Psoas muscle (tissue), 7 donors: ENCODE measurements at regions not wholly inside any gene's neighbourhood (a gene's known extent, or its start where the extent isn't known, plus 50 kb on each side); places are given as distances from the start of the nearest gene placed in this dataset.

Experiments used
- ATAC-seq, 4 donors: fragments of 200-7000 bp; cut with Tn5 transposase; one replicate each; pipeline ENCODE4 v1.9.1; 2020; ENCODE audit warnings: moderate library complexity in 3 of 4, mild to moderate bottlenecking in 2 of 4
- DNase-seq, 2 donors: peaks; one replicate each; pipeline ENCODE4 v3.0.0-alpha.2; 2020
- H3K27ac ChIP-seq: fragments of 200-600 bp; one replicate; pipeline ENCODE4 v1.8.0; 2022
- H3K27me3 ChIP-seq, 3 donors: fragments of 200-600 bp in 1 of 3; one replicate each; pipeline versions ENCODE4 v1.6.1 to v1.8.0; 2013 to 2022; ENCODE audit warnings: low read length in 2 of 3, mild to moderate bottlenecking in 2 of 3, moderate library complexity in 1 of 3; ENCODE audit not compliant: insufficient read depth in 3 of 3
- H3K36me3 ChIP-seq, 2 donors: fragments of 200-600 bp in 1 of 2; one replicate each; pipeline versions ENCODE4 v1.6.1 to v1.8.0; 2013 to 2022; ENCODE audit warnings: low read depth in 1 of 2, mild to moderate bottlenecking in 1 of 2, moderate library complexity in 1 of 2; ENCODE audit not compliant: insufficient read depth in 1 of 2
- H3K4me1 ChIP-seq: fragments of 200-600 bp; one replicate; pipeline ENCODE4 v1.8.0; 2022
- H3K4me3 ChIP-seq: fragments of 200-600 bp; one replicate; pipeline ENCODE4 v1.8.0; 2022; ENCODE audit warnings: mild to moderate bottlenecking
- H3K9me3 ChIP-seq: fragments of 200-600 bp; one replicate; pipeline ENCODE4 v1.8.0; 2022
- CTCF ChIP-seq: fragments of 200-600 bp; IDR thresholded peaks from one replicate; pipeline ENCODE4 v1.8.0; 2022; ENCODE audit warnings: antibody characterized with exemption
- WGBS, 3 donors: extraction: QIAGEN DNeasy Blood & Tissue Kit; methylation state at CpG; one replicate each; pipeline versions ENCODE4 v1.1.6 to v1.1.7; 2013; 5-methylcytosine and 5-hydroxymethylcytosine counted together
- intact Hi-C, 2 donors: fragments of 100-400 bp; cut with DNase I; formaldehyde crosslinking; loops; one replicate each; pipeline versions ENCODE4 v1.11.0 to v1.14.2; 2022
- donor health status: healthy with polysubstance abuse.
- donor health status: DM: no; HTN: no; CAD: no; lungs with moderate emphysema.
- donor health status: Bipolar disorder and iron deficiency.
- donor health status: healthy.
- donor health status: DM: yes; HTN: yes; CAD: no.
- donor health status: DM: no; HTN: no; CAD: no.
- donor health status: DM: yes; HTN: yes; CAD: no.

- DNase-seq (no peak), ATAC-seq (no peak)
- H3K27me3 ChIP-seq = no peaks in the 10 kb centered on the region
- no peak for TF ChIP-seq CTCF
- H3K27ac ChIP-seq = no peak overlapping the region
- H3K4me1 ChIP-seq = peaks cover 1% of the 10 kb centered on the region
- 95 to 100% (median 96%) methylated on average over 1 of the region's 1 CpG for WGBS, 3 donors
- no peaks in the 10 kb centered on the region for H3K36me3 ChIP-seq
- intact Hi-C loops = no loop called here
- no peak overlapping the region for H3K4me3 ChIP-seq
- no peaks in the 10 kb centered on the region for H3K9me3 ChIP-seq
Observed at GRCh38 chr2:219714681-219715400, 87.4 kb downstream of the SLC4A3 start.

- DNase-seq (no peak), ATAC-seq (no peak)
- H3K36me3 ChIP-seq = no peaks in the 10 kb centered on the region
- peaks cover 10% of the 10 kb centered on the region for H3K4me1 ChIP-seq
- 92 to 95% (median 95%) methylated on average over 3 of the region's 3 CpGs for WGBS, 3 donors
- H3K27ac ChIP-seq = no peak overlapping the region
- H3K9me3 ChIP-seq = no peaks in the 10 kb centered on the region
- no peaks in the 10 kb centered on the region for H3K27me3 ChIP-seq
- TF ChIP-seq CTCF = no peak
- intact Hi-C loops = no loop called here
- no peak overlapping the region for H3K4me3 ChIP-seq
Observed at GRCh38 chr2:219718066-219718465, 90.6 kb downstream of the SLC4A3 start.

- no peak for TF ChIP-seq CTCF
- intact Hi-C loops = no loop called here
- Histone ChIP-seq H3K27ac (no peak overlapping the region), H3K36me3 (no peaks in the 10 kb centered on the region), H3K9me3 (no peaks in the 10 kb centered on the region), H3K27me3 (no peaks in the 10 kb centered on the region), H3K4me1 (peaks cover 19% of the 10 kb centered on the region), H3K4me3 (no peak overlapping the region)
- WGBS, 3 donors = 36 to 55% (median 42%) methylated on average over 4 of the region's 4 CpGs
- DNase-seq (no peak), ATAC-seq (no peak)
Observed at GRCh38 chr2:219719521-219719920, 92.1 kb downstream of the SLC4A3 start.

GRCh38 chr2:219720956-219721355 is 93.5 kb downstream of the SLC4A3 start:
- Histone ChIP-seq H3K9me3 (no peaks in the 10 kb centered on the region), H3K4me3 (no peak overlapping the region), H3K27me3 (no peaks in the 10 kb centered on the region), H3K36me3 (no peaks in the 10 kb centered on the region), H3K27ac (no peak overlapping the region), H3K4me1 (peaks cover 20% of the 10 kb centered on the region)
- no peak for ATAC-seq
- WGBS, 3 donors = 72 to 85% (median 77%) methylated on average over 6 of the region's 6 CpGs
- no peak for TF ChIP-seq CTCF
- DNase-seq = no peak
- intact Hi-C loops = no loop called here
